ENCODE measurements at regions not wholly inside any gene's neighbourhood (a gene's known extent, or its start where the extent isn't known, plus 50 kb on each side); places are given as distances from the start of the nearest gene placed in this dataset.
"Not testable (repeated sequence)": the region's sequence is repeated elsewhere in the genome, so short reads cannot be mapped to it uniquely, and the experiment has no call there.

GRCh38 chr1:233788687-233789086, 115.8 kb upstream of the SLC35F3 start:
- no peak for DNase-seq

- DNase-seq = no peak
Measured at GRCh38 chr1:233790121-233790520, 114.4 kb upstream of the SLC35F3 start.

GRCh38 chr1:233790662-233791371, 113.7 kb upstream of the SLC35F3 start:
- peak in 33 of 51 donors; percentile 0 to 73 (median 16) for DNase-seq

- DNase-seq = no peak
Measured at GRCh38 chr1:233791372-233791703, 113.1 kb upstream of the SLC35F3 start.

- DNase-seq = no peak
Measured at GRCh38 chr1:233791721-233792120, 112.8 kb upstream of the SLC35F3 start.

GRCh38 chr1:233794863-233795262, 109.6 kb upstream of the SLC35F3 start:
- DNase-seq = no peak

- no peak for DNase-seq
Measured at GRCh38 chr1:233796146-233796783, 108.2 kb upstream of the SLC35F3 start.

DNA sequence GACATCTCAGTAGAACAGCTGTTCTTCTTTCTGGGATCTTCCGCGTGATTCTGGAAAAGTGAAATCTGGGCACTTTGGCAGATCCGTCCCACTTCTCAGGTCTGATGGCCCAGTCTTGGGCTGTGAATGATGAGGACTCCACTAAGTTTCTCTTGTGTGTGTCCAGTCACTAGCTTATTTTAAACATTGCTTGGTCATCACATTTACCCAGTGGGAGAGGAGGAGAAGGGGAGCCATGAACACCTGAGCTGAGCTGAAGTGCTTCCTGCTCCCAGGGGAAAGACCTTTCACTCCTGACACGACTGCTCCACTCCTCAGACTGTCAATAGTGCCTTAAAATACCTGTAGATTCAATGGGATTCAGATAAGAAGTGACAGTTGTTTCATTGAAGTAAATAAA, 101.9 kb upstream of the SLC35F3 start:
- DNase-seq = no peak

DNA sequence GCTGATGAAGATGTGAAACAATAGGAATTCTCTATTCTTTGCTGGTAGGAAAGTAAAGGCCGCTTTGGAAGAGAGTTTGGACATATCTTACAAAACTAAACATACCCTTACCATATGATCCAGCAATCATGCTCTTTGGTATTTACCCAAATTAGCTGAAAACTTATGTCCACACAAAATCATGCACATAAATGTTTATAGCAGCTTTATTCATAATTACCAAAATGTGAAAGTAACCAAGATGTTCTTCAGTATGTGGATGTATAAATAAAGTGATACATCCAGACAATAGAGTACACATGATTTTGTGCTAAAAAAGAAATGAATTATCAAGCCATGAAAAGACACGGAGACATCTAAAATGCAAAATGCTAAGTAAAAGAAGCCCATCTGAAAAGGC, 98.7 kb upstream of the SLC35F3 start:
- no peak for DNase-seq

DNA sequence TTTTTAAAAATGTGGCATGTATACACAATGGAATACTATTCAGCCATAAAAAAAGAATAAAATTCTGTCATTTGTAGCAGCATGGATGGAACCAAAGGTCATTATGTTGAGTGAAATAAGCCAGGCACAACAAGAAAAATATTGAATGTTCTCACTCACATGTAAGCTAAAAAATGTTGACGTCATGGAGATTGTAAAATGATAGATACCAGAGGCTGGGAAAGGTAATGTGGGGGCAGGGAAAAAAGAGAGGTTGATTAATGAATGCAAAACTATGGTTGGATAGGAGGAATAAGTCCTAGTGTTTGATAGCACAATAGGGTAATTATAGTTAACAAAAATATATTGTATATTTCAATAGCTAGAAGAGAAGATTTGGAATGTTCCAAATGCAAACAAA, 89.1 kb upstream of the SLC35F3 start:
- no peak for DNase-seq

- no peak for DNase-seq
Measured at GRCh38 chr1:233815865-233816264, 88.6 kb upstream of the SLC35F3 start.

- DNase-seq = no peak
Measured at GRCh38 chr1:233816348-233816747, 88.1 kb upstream of the SLC35F3 start.

- no peak for DNase-seq
Measured at GRCh38 chr1:233819042-233819441, 85.4 kb upstream of the SLC35F3 start.

DNA sequence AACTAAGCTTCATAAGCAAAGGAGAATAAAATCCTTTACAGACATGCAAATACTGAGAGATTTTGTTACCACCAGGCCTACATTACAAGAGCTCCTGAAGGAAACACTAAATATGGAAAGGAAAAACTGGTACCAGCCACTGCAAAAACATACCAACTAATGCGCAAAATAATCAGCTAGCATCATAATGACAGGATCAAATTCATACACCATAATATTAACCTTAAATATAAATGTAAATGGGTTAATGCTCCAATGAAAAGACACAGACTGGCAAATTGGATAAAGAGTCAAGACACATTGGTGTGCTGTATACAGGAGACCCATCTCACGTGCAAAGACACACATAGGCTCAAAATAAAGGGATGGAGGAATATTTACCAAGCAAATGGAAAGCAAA, 80.3 kb upstream of the SLC35F3 start:
- DNase-seq = not testable (repeated sequence)

DNA sequence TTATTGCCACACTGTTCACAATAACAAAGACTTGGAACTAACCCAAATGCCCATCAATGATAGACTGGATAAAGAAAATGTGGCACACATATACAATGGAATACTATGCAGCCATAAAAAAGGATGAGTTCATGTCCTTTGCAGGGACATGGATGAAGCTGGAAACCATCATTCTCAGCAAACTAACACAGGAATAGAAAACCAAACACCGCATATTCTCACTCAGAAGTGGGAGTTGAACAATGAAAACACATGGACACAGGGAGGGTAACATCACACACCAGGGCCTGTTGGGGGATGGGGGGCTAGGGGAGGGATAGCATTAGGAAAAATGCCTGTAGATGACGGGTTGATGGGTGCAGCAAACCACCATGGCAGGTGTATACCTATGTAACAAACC, 76.5 kb upstream of the SLC35F3 start:
- not testable (repeated sequence) for DNase-seq

- no peak for DNase-seq
Measured at GRCh38 chr1:233828480-233828879, 76.0 kb upstream of the SLC35F3 start.

DNA sequence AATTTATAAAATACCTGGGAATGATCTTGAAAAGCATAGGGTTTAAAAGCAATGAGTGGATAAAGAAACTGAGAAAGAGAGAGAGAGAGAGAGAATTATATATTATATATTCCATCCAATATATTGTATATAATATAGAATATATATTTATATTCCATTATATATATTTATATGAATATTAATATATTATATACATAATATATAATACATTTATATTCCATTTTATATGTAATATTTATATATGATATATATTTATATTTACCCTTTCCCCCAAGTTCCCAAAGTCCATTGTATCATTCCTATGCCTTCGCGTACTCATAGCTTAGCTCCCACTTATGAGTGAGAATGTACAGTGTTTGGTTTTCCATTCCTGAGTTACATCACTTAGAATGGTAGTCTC, 69.9 kb upstream of the SLC35F3 start:
- DNase-seq = no peak

DNA sequence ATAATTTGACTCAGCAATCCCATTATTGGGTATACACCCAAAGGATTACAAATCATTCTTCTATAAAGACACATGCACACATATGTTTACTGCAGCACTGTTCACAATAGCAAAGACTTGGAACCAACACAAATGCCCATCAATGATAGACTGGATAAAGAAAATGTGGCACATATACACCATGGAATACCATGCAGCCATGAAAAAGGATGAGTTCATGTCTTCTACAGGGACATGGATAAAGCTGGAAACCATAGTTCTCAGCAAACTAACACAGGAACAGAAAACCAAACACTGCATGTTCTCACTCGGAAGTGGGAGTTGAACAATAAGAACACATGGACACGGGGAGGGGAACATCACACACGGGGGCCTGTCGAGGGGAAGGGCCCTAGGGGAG, 66.3 kb upstream of the SLC35F3 start:
- DNase-seq = not testable (repeated sequence)

GRCh38 chr1:233843525-233844204, 60.8 kb upstream of the SLC35F3 start:
- no peak for DNase-seq

DNA sequence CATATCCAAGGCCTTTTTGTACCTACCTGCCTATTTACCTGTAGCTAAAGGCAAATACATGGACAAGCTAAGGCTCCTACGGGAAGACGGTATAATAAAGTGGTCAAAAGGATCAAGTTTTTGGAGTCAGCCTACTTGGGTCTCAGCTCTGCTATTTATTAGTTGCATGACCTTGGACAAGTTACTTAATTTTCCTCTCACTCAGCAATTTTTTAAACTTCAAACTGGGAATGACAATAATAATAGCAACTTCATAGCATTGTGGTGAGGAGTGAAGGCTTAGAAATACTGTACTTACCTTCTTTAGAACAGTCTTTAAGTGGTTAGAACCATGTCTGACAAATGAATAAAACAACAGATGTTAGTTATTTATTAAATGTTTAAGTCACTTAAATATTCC, 60.2 kb upstream of the SLC35F3 start:
- no peak for DNase-seq

- no peak for DNase-seq
Measured at GRCh38 chr1:233844692-233845091, 59.8 kb upstream of the SLC35F3 start.

Measured in hypothalamus (tissue), 51 donors.